A673 (cell line): ENCODE measurements at regions not wholly inside any gene's neighbourhood (a gene's known extent, or its start where the extent isn't known, plus 50 kb on each side); places are given as distances from the start of the nearest gene placed in this dataset.

Source experiments
- CTCF ChIP-seq: fragments of 300-800, 200-600 bp; sonication (generic); conservative IDR thresholded peaks from 2 replicates; pipeline ENCODE4 v1.5.1; 2017; ENCODE audit warnings: low read depth, mild to moderate bottlenecking, antibody characterized with exemption, low read length, moderate library complexity, mixed read lengths
- EZH2 ChIP-seq: fragments of 200-600 bp; sonication (generic); IDR thresholded peaks from 2 replicates; pipeline ENCODE4 v1.6.1; 2017; ENCODE audit warnings: borderline replicate concordance, low read depth, mild to moderate bottlenecking, mixed read lengths, antibody characterized with exemption, low read length; ENCODE audit not compliant: poor library complexity, severe bottlenecking

GRCh38 chr2:157075924-157076323 lies 181.6 kb upstream of the GALNT5 start:
- TF ChIP-seq CTCF (no peak), EZH2 (no peak)
